Mammary epithelial cell (primary cell): ENCODE measurements at regions not wholly inside any gene's neighbourhood (a gene's known extent, or its start where the extent isn't known, plus 50 kb on each side); places are given as distances from the start of the nearest gene placed in this dataset.

Experiments used
- CTCF ChIP-seq, 2 donors: IDR thresholded peaks in 1 of 2; conservative IDR thresholded peaks in 1 of 2; 2 replicates each; pipeline ENCODE4 v1.5.1; 2011 to 2012; ENCODE audit warnings: inconsistent platforms in 2 of 2, low read length in 2 of 2, mild to moderate bottlenecking in 2 of 2, control low read depth in 1 of 2, low read depth in 1 of 2; ENCODE audit not compliant: insufficient read depth in 1 of 2; ENCODE audit errors: extremely low read depth in 1 of 2
- EZH2 ChIP-seq: IDR thresholded peaks from 2 replicates; pipeline ENCODE4 v1.6.1; 2012; ENCODE audit warnings: low read length, inconsistent platforms, borderline replicate concordance

- TF ChIP-seq EZH2 = no peak
- no peak for TF ChIP-seq CTCF (conservative IDR thresholded peaks at IDR 0.05 in 1 of 2, IDR thresholded peaks at IDR 0.05 in 1 of 2; ENCODE audit: extremely low read depth in 1 of 2, insufficient read depth in 1 of 2, low read depth in 1 of 2, low read length in 2 of 2)
Observed at GRCh38 chr13:82438320-82438719, 1444.0 kb downstream of the SLITRK1 start.
